Transverse colon (tissue), 4 donors: ENCODE measurements at regions not wholly inside any gene's neighbourhood (a gene's known extent, or its start where the extent isn't known, plus 50 kb on each side); places are given as distances from the start of the nearest gene placed in this dataset.
"Not testable (repeated sequence)": the region's sequence is repeated elsewhere in the genome, so short reads cannot be mapped to it uniquely, and the experiment has no call there.

Source experiments
- CTCF ChIP-seq, 5 experiments: fragments of 200-600 bp in 3 of 5; fragments of 450-650 bp in 2 of 5; sonication (generic) in 3 of 5; IDR thresholded peaks; 1 replicate in 2 of 5; 2 replicates in 3 of 5; pipeline ENCODE4 v1.5.1; 2016 to 2017; ENCODE audit warnings: antibody characterized with exemption in 5 of 5, inconsistent platforms in 3 of 5, mild to moderate bottlenecking in 2 of 5, moderate library complexity in 1 of 5
- POLR2A ChIP-seq: fragments of 450-650 bp; IDR thresholded peaks from one replicate; pipeline ENCODE4 v1.6.1; 2016; ENCODE audit warnings: antibody characterized with exemption, mild to moderate bottlenecking, moderate library complexity
- POLR2AphosphoS5 ChIP-seq, 3 donors: sonication (generic); formaldehyde crosslinking; IDR thresholded peaks; one replicate each; pipeline ENCODE4 v1.6.1; 2016; ENCODE audit warnings: antibody characterized with exemption in 3 of 3

- not testable (repeated sequence) for TF ChIP-seq POLR2A; CTCF (IDR thresholded peaks at IDR 0.05); POLR2AphosphoS5 (IDR thresholded peaks at IDR 0.05)
Observed at GRCh38 chr3:190176933-190177525, 56.3 kb upstream of the P3H2 start.
